ENCODE measurements at regions not wholly inside any gene's neighbourhood (a gene's known extent, or its start where the extent isn't known, plus 50 kb on each side); places are given as distances from the start of the nearest gene placed in this dataset.

GRCh38 chr10:63703740-63704345 is 182.6 kb downstream of the REEP3 start:
- H3K36me3 ChIP-seq, result no peaks in the 10 kb centered on the region
- H3K9me3 ChIP-seq, result no peaks in the 10 kb centered on the region
- no peak for DNase-seq (ENCODE audit: low spot score)
- no peak overlapping the region for H3K27ac ChIP-seq
- peaks cover 0 to 37% of the 10 kb centered on the region in 2 donors for H3K4me1 ChIP-seq
- no peak for TF ChIP-seq CTCF (IDR thresholded peaks at IDR 0.05)
- H3K4me3 ChIP-seq, result no peak overlapping the region
- H3K27me3 ChIP-seq, result no peaks in the 10 kb centered on the region

DNA sequence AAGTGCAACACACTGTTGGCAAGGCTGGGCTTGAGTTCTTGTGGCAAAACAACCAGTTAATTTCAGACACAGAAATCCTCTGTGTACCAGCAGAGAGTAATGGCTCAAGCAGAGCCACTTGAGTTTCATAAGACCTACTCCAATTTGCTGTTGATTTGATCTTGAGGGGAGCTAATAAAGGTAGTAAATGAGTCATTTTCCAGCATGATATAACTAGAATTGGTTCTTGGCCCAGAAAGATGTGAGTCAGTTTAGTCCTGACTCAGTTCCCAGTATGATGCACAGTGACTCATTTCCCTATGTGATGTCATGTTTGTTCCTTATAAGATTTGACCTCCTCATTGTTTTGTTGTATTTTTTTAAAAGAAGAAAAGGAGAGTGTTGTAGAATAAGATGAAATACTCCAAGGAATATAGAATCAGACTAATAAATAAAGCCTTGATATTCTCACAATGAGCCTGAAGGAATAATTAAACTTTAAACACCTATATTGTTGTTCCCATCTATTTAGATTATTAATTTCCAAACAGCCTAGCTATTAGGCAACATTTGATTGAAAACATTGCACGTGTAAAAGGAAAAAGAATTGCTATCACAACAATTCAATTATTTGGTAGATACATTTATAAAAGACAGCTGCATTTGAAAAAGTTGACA is 186.2 kb downstream of the REEP3 start:
- no peak for TF ChIP-seq CTCF (IDR thresholded peaks at IDR 0.05)
- Histone ChIP-seq H3K9me3 (no peaks in the 10 kb centered on the region), H3K27me3 (no peaks in the 10 kb centered on the region), H3K36me3 (no peaks in the 10 kb centered on the region), H3K27ac (peak overlapping the region; percentile 68 to 69), H3K4me3 (no peak overlapping the region), H3K4me1 (peaks cover 0 to 36% of the 10 kb centered on the region in 2 donors)
- no peak for DNase-seq (ENCODE audit: low spot score)

DNA sequence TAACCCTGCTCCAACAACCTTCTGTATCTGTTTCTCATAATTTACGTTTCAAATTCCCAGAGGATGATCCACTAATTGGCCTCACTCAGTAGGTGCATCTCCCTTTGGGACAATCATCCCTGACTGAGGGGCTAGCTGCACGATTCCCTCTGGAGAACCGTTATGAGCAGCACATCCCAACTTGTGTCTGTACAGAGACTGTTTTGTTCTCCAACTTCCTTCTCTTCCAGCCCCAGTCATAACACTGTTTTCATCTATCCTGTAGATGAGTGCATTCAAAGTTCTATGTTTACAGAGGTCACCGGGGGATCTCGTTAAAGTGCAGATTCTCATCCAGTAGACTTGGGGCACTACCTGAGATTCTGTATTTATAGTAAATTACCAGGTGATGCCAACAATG is 187.2 kb downstream of the REEP3 start:
- no peak for DNase-seq (ENCODE audit: low spot score)
- H3K4me1 ChIP-seq, result peaks cover 0 to 46% of the 10 kb centered on the region in 2 donors
- no peaks in the 10 kb centered on the region for H3K27me3 ChIP-seq
- no peaks in the 10 kb centered on the region for H3K9me3 ChIP-seq
- peak overlapping the region; percentile 68 to 69 for H3K27ac ChIP-seq
- no peaks in the 10 kb centered on the region for H3K36me3 ChIP-seq
- no peak for TF ChIP-seq CTCF (IDR thresholded peaks at IDR 0.05)
- no peak overlapping the region for H3K4me3 ChIP-seq

DNA sequence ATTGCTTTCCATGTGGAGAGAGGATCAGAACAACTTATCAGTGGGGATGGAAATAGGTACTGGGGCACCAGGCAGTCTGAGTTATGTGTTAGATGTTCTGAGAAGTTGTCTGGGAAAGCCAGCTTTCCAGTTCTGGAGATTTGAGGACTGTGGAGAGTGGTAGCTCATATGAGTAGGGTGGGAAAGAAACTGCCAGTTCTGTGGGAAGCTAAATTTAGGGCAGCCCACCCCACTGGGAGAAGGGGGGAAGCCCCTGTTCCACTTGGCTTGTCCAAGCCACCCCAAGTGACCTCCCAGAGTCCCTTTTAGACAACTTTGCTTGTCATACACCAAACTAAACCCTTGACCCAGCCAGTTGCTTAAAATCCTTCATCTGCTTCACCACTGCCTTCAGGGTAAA is 189.5 kb downstream of the REEP3 start:
- H3K36me3 ChIP-seq, result no peaks in the 10 kb centered on the region
- H3K4me3 ChIP-seq, result no peak overlapping the region
- no peaks in the 10 kb centered on the region for H3K9me3 ChIP-seq
- peaks cover 0 to 56% of the 10 kb centered on the region in 2 donors for H3K4me1 ChIP-seq
- no peaks in the 10 kb centered on the region for H3K27me3 ChIP-seq
- DNase-seq (ENCODE audit: low spot score), result no peak
- no peak for TF ChIP-seq CTCF (IDR thresholded peaks at IDR 0.05)
- peak overlapping the region; percentile 84 to 88 for H3K27ac ChIP-seq

DNA sequence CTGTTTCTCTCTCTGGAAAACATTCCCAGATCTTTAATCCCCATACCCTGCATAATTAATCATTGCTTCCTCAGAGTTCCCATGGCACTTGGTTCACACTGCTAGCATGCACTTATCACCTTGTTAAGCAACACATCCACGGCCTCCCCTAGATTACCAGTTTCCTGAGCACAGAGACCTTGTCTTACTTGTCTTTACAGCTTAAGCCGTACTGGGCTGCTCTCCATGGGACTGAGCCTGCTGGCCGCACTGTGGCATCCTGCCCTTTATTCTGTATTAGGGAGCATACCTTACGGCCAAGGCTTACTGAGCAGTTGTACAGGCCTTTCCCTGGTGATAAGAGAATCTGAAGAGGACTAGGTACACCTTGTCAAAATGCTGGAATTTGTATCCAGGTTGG is 190.2 kb downstream of the REEP3 start:
- Histone ChIP-seq H3K4me1 (peaks cover 0 to 56% of the 10 kb centered on the region in 2 donors), H3K36me3 (no peaks in the 10 kb centered on the region), H3K27me3 (no peaks in the 10 kb centered on the region), H3K27ac (peak overlapping the region; percentile 84 to 88), H3K9me3 (no peaks in the 10 kb centered on the region), H3K4me3 (no peak overlapping the region)
- DNase-seq (ENCODE audit: low spot score), result no peak
- TF ChIP-seq CTCF (IDR thresholded peaks at IDR 0.05), result no peak
